ENCODE measurements at regions not wholly inside any gene's neighbourhood (a gene's known extent, or its start where the extent isn't known, plus 50 kb on each side); places are given as distances from the start of the nearest gene placed in this dataset.

GRCh38 chr13:74202129-74202813 lies 68.1 kb upstream of the KLF12 start:
- TF ChIP-seq CTCF (IDR thresholded peaks at IDR 0.05) (no peak), EP300 (IDR thresholded peaks at IDR 0.05) (no peak)
